H1 (cell line): ENCODE measurements at regions not wholly inside any gene's neighbourhood (a gene's known extent, or its start where the extent isn't known, plus 50 kb on each side); places are given as distances from the start of the nearest gene placed in this dataset.

Source experiments
- BACH1 ChIP-seq: IDR thresholded peaks from 2 replicates; pipeline ENCODE4 v1.6.1; 2012; ENCODE audit warnings: low read length, improper control_type of control experiment
- BCL11A ChIP-seq, 2 experiments: IDR thresholded peaks; one replicate each; pipeline ENCODE4 v1.6.1; 2011; ENCODE audit warnings: low read depth in 2 of 2, low read length in 2 of 2, mild to moderate bottlenecking in 2 of 2
- CTCF ChIP-seq, 3 experiments: IDR thresholded peaks; 1 replicate in 2 of 3; 2 replicates in 1 of 3; pipeline versions ENCODE4 v1.5.1 to v1.6.1; 2011; ENCODE audit warnings: low read length in 3 of 3, mild to moderate bottlenecking in 3 of 3, inconsistent platforms in 2 of 3, low read depth in 1 of 3, moderate library complexity in 1 of 3; ENCODE audit not compliant: insufficient read depth in 1 of 3; ENCODE audit errors: control extremely low read depth in 1 of 3
- E2F6 ChIP-seq: IDR thresholded peaks from 2 replicates; pipeline ENCODE4 v1.6.1; 2012; ENCODE audit warnings: inconsistent platforms
- KDM1A ChIP-seq: fragments of 200-600, 300-600 bp; sonication (generic); IDR thresholded peaks from 2 replicates; pipeline ENCODE4 v1.7.1; 2016; ENCODE audit warnings: mild to moderate bottlenecking, low read length, borderline replicate concordance
- KDM4A ChIP-seq: IDR thresholded peaks from one replicate; pipeline ENCODE4 v1.7.1; 2012; ENCODE audit warnings: low read depth, mild to moderate bottlenecking, moderate library complexity, low read length, inconsistent platforms; ENCODE audit not compliant: severe bottlenecking
- SP4 ChIP-seq: IDR thresholded peaks from 2 replicates; pipeline ENCODE4 v1.6.1; 2012; ENCODE audit warnings: low read length, inconsistent platforms
- TBP ChIP-seq: IDR thresholded peaks from 2 replicates; pipeline ENCODE4 v1.6.1; 2011; ENCODE audit warnings: low read depth, low read length, improper control_type of control experiment

- TF ChIP-seq SP4 (no peak), BACH1 (no peak), BCL11A (IDR thresholded peaks at IDR 0.05; ENCODE audit: low read depth in 2 of 2, low read length in 2 of 2) (no peak), TBP (no peak), CTCF (IDR thresholded peaks at IDR 0.05; ENCODE audit: control extremely low read depth in 1 of 3, insufficient read depth in 1 of 3, low read depth in 1 of 3, low read length in 3 of 3) (no peak), E2F6 (no peak), KDM4A (no peak), KDM1A (no peak)
- TF ChIP-seq, all 59 proteins: peak for 0
Observed at GRCh38 chr1:199161766-199162303, 523.0 kb downstream of the PTPRC start (continued).
